HCT116 (cell line): ENCODE measurements at regions not wholly inside any gene's neighbourhood (a gene's known extent, or its start where the extent isn't known, plus 50 kb on each side); places are given as distances from the start of the nearest gene placed in this dataset.

Experiments used
- ATAC-seq: fragments of 200-7000 bp; cut with Tn5 transposase; 2 replicates; pipeline ENCODE4 v1.9.1; 2020; ENCODE audit warnings: mild to moderate bottlenecking, moderate library complexity
- BruUV-seq: library from RNA; stranded (reverse); fragments of 400-500 nt; replicated peaks from 2 replicates; lab custom pipeline; 2021; lab: Mats Ljungman, UMichigan
- CTCF ChIA-PET: fragments of 300-600 bp; sonication (Branson Sonifier 250); formaldehyde crosslinking; loops from one replicate; lab custom pipeline; 2021; ENCODE audit warnings: antibody characterized with exemption; lab: Charles Lee
- POLR2A ChIA-PET: fragments of 300-600, 350-600 bp; sonication (Branson Sonifier 250); formaldehyde crosslinking; loops from one replicate; lab custom pipeline; 2021; ENCODE audit warnings: antibody characterized with exemption; lab: Charles Lee
- RAD21 ChIA-PET, 2 experiments: fragments of 300-600 bp; sonication (Branson Sonifier 250); formaldehyde crosslinking; loops; one replicate each; lab custom pipeline; 2023; ENCODE audit warnings: low total read pairs in 2 of 2; ENCODE audit not compliant: uncharacterized antibody in 2 of 2, unreplicated experiment in 2 of 2, low non-redundant PET in 1 of 2; lab: Charles Lee
- DNase-seq: peaks from one replicate; pipeline ENCODE4 v3.0.0-alpha.2; 2010; ENCODE audit warnings: low read depth, low spot score
- H2AFZ ChIP-seq: fragments of 200-600 bp; shearing (Covaris generic), sonication (generic); 2 replicates; pipeline ENCODE4 v1.6.1; 2017; ENCODE audit warnings: low read depth, mixed run types, mixed read lengths, antibody characterized with exemption, low read length; ENCODE audit not compliant: poor library complexity, severe bottlenecking
- H3K27ac ChIP-seq: 2 replicates; pipeline ENCODE4 v1.5.1; 2012; ENCODE audit warnings: low read depth, low read length
- H3K27me3 ChIP-seq: fragments of 200-600 bp; sonication (generic); 2 replicates; pipeline ENCODE4 v1.6.1; 2016; ENCODE audit warnings: mixed run types, low read length, mixed read lengths; ENCODE audit not compliant: insufficient read depth
- H3K36me3 ChIP-seq, 2 experiments: fragments of 200-500 bp in 1 of 2; fragments of 200-600 bp in 1 of 2; sonication (Bioruptor generic) in 1 of 2; sonication (generic) in 1 of 2; 2 replicates each; pipeline versions ENCODE4 v1.5.1 to v1.6.1; 2014 to 2016; ENCODE audit warnings: low read length in 2 of 2, inconsistent platforms in 1 of 2, mixed read lengths in 1 of 2, mixed run types in 1 of 2; ENCODE audit not compliant: insufficient read depth in 2 of 2, control insufficient read depth in 1 of 2
- H3K4me1 ChIP-seq, 2 experiments: fragments of 200-600 bp in 1 of 2; sonication (generic) in 1 of 2; 2 replicates each; pipeline versions ENCODE4 v1.5.1 to v1.6.1; 2012 to 2017; ENCODE audit warnings: low read length in 2 of 2, inconsistent platforms in 1 of 2, mild to moderate bottlenecking in 1 of 2, mixed read lengths in 1 of 2, mixed run types in 1 of 2, moderate library complexity in 1 of 2; ENCODE audit not compliant: insufficient read depth in 2 of 2, control insufficient read depth in 1 of 2
- H3K4me2 ChIP-seq: fragments of 200-600 bp; sonication (generic); 2 replicates; pipeline ENCODE4 v1.6.1; 2017; ENCODE audit warnings: mixed run types, low read length, mixed read lengths
- H3K4me3 ChIP-seq, 2 experiments: fragments of 200-600 bp in 1 of 2; sonication (generic) in 1 of 2; replicated peaks in 1 of 2; 2 replicates each; pipeline ENCODE4 v1.5.1; 2011 to 2016; ENCODE audit warnings: low read length in 2 of 2, control low read depth in 1 of 2, low read depth in 1 of 2, mild to moderate bottlenecking in 1 of 2, mixed read lengths in 1 of 2, mixed run types in 1 of 2
- H3K79me2 ChIP-seq: fragments of 200-600 bp; sonication (generic); 2 replicates; pipeline ENCODE4 v1.6.1; 2017; ENCODE audit warnings: mild to moderate bottlenecking, mixed run types, low read length, moderate library complexity, mixed read lengths; ENCODE audit not compliant: insufficient read depth
- H3K9ac ChIP-seq: fragments of 200-600 bp; sonication (generic); 2 replicates; pipeline ENCODE4 v1.6.1; 2016; ENCODE audit warnings: low read length, mixed read lengths
- H3K9me2 ChIP-seq: fragments of 200-600 bp; sonication (generic), shearing (Covaris generic); 2 replicates; pipeline ENCODE4 v1.6.1; 2017; ENCODE audit warnings: mixed run types, mild to moderate bottlenecking, moderate library complexity; ENCODE audit not compliant: insufficient read depth
- H3K9me3 ChIP-seq, 2 experiments: fragments of 200-500 bp in 1 of 2; fragments of 200-600 bp in 1 of 2; sonication (Bioruptor generic) in 1 of 2; sonication (generic) in 1 of 2; 2 replicates each; pipeline ENCODE4 v1.6.1; 2014 to 2017; ENCODE audit warnings: low read length in 2 of 2, mixed read lengths in 2 of 2, inconsistent platforms in 1 of 2, low read depth in 1 of 2, mild to moderate bottlenecking in 1 of 2, mixed run types in 1 of 2, moderate library complexity in 1 of 2; ENCODE audit not compliant: control insufficient read depth in 1 of 2, insufficient read depth in 1 of 2
- H4K20me1 ChIP-seq: fragments of 200-600 bp; sonication (generic), shearing (Covaris generic); 2 replicates; pipeline ENCODE4 v1.6.1; 2017; ENCODE audit warnings: mixed run types, mild to moderate bottlenecking, moderate library complexity; ENCODE audit not compliant: insufficient read depth
- CBX3 ChIP-seq: IDR thresholded peaks from 2 replicates; pipeline ENCODE4 v1.6.1; 2012; ENCODE audit warnings: low read depth
- CEBPB ChIP-seq: IDR thresholded peaks from 2 replicates; pipeline ENCODE4 v1.6.1; 2012; ENCODE audit warnings: low read depth
- EGR1 ChIP-seq: IDR thresholded peaks from 2 replicates; pipeline ENCODE4 v1.6.1; 2012; ENCODE audit warnings: low read depth
- EZH2 ChIP-seq: fragments of 200-600 bp; sonication (generic); IDR thresholded peaks from 2 replicates; pipeline ENCODE4 v1.6.1; 2017; ENCODE audit warnings: antibody characterized with exemption, mixed run types
- MAX ChIP-seq: IDR thresholded peaks from 2 replicates; pipeline ENCODE4 v1.6.1; 2012
- POLR2AphosphoS5 ChIP-seq: IDR thresholded peaks from 2 replicates; pipeline ENCODE4 v1.6.1; 2011; ENCODE audit warnings: mild to moderate bottlenecking, low read depth, low read length, moderate library complexity
- SIN3A ChIP-seq: IDR thresholded peaks from 2 replicates; pipeline ENCODE4 v1.6.1; 2012; ENCODE audit warnings: low read depth
- YY1 ChIP-seq: IDR thresholded peaks from 2 replicates; pipeline ENCODE4 v1.6.1; 2011; ENCODE audit warnings: low read length, low read depth, moderate library complexity, mild to moderate bottlenecking; ENCODE audit not compliant: insufficient replicate concordance; ENCODE audit errors: extremely low read depth
- ZBTB33 ChIP-seq: IDR thresholded peaks from 2 replicates; pipeline ENCODE4 v1.6.1; 2011; ENCODE audit warnings: mild to moderate bottlenecking, low read length, moderate library complexity; ENCODE audit not compliant: insufficient replicate concordance; ENCODE audit errors: extremely low read depth
- intact Hi-C: fragments of 100-400 bp; cut with micrococcal nuclease; formaldehyde crosslinking; loops from 2 replicates; pipeline ENCODE4 v1.10.0; 2022

GRCh38 chr9:556675-557074 lies 284.8 kb upstream of the DMRT1 start:
- CTCF ChIA-PET: no interaction called here
- Histone ChIP-seq H2AFZ (no peak overlapping the region), H3K36me3 (no peaks in the 10 kb centered on the region), H4K20me1 (no peaks in the 10 kb centered on the region), H3K9me3 (no peaks in the 10 kb centered on the region), H3K9me2 (no peaks in the 10 kb centered on the region), H3K9ac (no peak overlapping the region), H3K79me2 (0 out of 2 replicates have a peak, but pooled peaks cover 5% of the 10 kb centered on the region), H3K4me2 (no peak overlapping the region), H3K4me3 (no peak overlapping the region), H3K4me1 (peaks cover 16 to 20% of the 10 kb centered on the region in 2 experiments), H3K27me3 (no peaks in the 10 kb centered on the region), H3K27ac (no peak overlapping the region)
- BruUV-seq: no TSS peak
- TF ChIP-seq CBX3 (no peak), MAX (no peak), CEBPB (no peak), YY1 (no peak), EZH2 (no peak), ZBTB33 (no peak), POLR2AphosphoS5 (no peak), EGR1 (no peak), SIN3A (no peak)
- no peak for DNase-seq
- ATAC-seq: no peak
- RAD21 ChIA-PET: no interaction called here
- POLR2A ChIA-PET: no interaction called here
- intact Hi-C loops: no loop called here
